ENCODE measurements at regions not wholly inside any gene's neighbourhood (a gene's known extent, or its start where the extent isn't known, plus 50 kb on each side); places are given as distances from the start of the nearest gene placed in this dataset.

DNA sequence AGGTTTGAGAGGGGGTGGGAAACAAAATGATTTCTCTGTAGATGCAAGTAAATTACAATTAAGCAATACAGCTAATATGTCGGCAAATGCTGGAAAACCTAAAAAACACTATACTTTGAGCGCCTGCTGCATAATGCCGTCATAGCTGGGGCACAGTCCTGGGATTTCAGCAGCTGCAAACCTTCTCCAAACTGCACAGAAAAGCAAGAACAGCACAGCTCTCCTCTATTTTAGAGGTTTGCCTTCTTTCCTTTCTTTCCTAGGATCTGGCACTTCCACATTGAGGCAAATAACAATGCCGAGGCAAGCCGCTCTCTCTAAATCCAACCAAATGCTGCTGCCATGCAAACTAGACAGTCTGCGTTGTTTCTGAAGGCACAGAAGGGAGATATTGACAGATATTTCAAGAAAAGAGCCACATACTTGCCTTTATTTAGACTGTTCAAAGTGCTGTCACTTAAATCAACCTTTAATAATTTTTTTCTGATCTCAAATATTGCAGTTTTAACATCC lies 287.1 kb upstream of the G2E3 start:
- no peak for TF ChIP-seq CTCF (IDR thresholded peaks at IDR 0.05)
- no peak for TF ChIP-seq POLR2A (IDR thresholded peaks at IDR 0.05)
- TF ChIP-seq POLR2AphosphoS5 (IDR thresholded peaks at IDR 0.05), result no peak

Data from breast epithelium (tissue), 3 donors.